ENCODE measurements at regions not wholly inside any gene's neighbourhood (a gene's known extent, or its start where the extent isn't known, plus 50 kb on each side); places are given as distances from the start of the nearest gene placed in this dataset.

DNA sequence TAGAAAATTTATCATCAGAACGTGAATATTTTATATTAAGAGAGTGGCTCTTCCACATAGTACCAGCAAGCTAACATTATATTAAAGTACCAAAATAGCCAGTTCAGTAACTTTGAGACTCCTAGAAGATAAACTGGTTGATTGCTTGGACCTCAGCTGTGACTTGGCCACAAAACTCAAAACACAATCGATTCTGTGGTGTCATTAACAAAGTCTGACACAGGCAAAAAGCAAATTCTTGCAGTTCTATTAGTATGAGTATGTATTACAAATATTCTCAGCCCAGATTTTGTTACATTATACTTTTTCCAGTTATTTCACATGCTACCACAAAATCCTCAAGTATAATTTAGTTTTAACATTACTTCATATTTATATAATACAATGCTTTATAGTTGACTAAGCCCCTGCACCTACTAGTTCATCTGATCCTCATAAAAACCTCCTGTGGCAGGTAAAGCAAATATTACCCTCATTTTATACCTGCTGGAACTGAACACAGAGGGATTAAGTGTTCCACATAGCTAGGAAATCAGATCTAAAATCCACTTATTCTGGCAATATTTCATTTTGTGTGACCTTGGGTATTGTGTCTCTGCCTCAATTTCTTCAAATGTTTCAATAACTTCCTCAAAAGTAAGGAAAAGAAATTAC is 279.9 kb upstream of the MKLN1 start:
- TF ChIP-seq POLR2A (IDR thresholded peaks at IDR 0.05; ENCODE audit: low read depth, low read length) (no peak), POLR2AphosphoS5 (IDR thresholded peaks at IDR 0.05; ENCODE audit: low read depth, low read length) (no peak)
